SIG-M5 treated with dmso at 0.1 percent for 504 hours (cell line): ENCODE measurements at regions not wholly inside any gene's neighbourhood (a gene's known extent, or its start where the extent isn't known, plus 50 kb on each side); places are given as distances from the start of the nearest gene placed in this dataset.
"Not testable (repeated sequence)": the region's sequence is repeated elsewhere in the genome, so short reads cannot be mapped to it uniquely, and the experiment has no call there.

Source experiments
- DNase-seq: peaks from one replicate; lab custom pipeline; 2025; ENCODE audit not compliant: unreplicated experiment; lab: John Stamatoyannopoulos, UW

DNA sequence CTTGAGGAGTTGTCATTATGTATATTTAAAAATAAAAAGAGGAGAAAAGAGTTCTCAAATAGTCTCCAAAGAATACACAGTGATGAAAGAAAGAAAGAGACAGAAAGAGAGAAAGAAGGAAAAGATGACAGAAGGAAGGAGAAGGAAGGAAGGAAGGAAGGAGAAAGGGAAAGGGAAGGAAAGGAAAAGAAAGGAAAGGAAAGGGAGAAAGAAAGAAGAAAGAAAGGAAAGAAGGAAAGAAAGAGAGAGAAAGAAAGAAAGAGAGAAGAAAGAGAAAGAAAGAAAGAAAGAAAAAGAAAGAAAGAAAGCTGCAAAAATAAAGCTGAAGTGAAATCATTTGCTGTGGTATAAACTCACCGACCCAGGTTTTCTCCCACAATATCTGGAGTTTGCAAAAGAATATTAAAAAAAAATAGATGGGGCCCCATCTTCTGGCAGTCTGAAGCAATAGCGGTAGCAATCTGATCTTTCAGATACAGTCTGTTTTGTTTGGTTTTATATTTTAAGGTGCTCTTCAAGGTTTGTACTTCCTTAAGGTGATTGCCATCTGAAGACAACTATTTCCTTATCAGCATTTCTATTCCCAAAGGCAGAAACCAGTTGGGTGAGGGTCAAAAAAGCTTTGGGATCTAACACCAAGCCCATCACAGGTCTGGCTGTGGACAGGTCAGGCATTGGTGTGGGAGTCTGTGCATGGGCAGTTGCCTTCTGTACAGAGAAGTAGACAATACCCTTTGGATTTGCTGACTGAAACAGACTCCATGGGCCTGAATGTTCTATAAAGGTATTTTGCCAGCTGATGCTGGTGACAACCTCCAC is 160.4 kb downstream of the CPEB2 start:
- peak; percentile 3 for DNase-seq

GRCh38 chr4:15163284-15163645 is 161.0 kb downstream of the CPEB2 start:
- no peak for DNase-seq

DNA sequence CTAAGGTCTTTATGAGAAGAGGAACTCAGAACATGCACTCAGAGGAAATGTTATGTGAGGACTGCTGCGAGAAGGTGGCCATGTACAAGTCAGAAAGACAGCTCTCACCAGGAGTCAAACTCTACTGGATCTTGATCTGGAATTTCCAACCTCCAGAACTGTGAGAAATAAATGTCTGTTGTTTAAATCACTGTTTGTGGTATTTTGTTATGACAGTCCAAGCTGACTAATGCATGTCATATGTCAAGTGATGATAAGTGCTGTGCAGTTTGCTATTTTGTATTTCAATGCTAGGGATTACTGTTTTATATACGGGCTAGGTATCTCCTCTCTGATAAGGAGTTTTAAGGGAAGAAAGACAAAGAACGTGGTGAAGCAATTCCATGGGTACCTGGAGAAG is 162.3 kb downstream of the CPEB2 start:
- DNase-seq, result no peak

GRCh38 chr4:15167743-15168142 is 165.5 kb downstream of the CPEB2 start:
- DNase-seq, result no peak

GRCh38 chr4:15168759-15169158 is 166.5 kb downstream of the CPEB2 start:
- no peak for DNase-seq

- DNase-seq, result no peak
Observed at GRCh38 chr4:15171725-15172124, 169.4 kb downstream of the CPEB2 start.

DNA sequence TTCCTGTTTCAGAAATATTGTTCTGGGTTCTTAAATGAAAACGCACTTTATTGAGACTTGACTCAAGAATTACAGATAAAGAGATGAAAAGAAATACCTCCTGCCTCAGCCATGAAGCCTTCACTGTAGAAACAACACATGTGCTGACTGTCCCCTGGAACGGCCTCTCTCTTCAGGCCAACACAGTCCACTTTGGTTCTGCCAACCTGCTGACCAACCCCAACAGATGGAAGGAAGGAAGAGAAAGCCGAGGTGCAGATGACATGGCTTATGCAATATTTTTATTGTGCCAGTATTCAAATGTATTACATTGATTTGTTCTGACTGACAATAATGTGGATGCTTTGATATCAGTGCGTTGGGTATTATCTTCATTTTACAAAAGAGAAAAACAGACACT is 171.0 kb downstream of the CPEB2 start:
- no peak for DNase-seq

- DNase-seq, result not testable (repeated sequence)
Observed at GRCh38 chr4:15174168-15174567, 171.9 kb downstream of the CPEB2 start.

GRCh38 chr4:15179842-15180241 is 177.6 kb downstream of the CPEB2 start:
- DNase-seq, result not testable (repeated sequence)

DNA sequence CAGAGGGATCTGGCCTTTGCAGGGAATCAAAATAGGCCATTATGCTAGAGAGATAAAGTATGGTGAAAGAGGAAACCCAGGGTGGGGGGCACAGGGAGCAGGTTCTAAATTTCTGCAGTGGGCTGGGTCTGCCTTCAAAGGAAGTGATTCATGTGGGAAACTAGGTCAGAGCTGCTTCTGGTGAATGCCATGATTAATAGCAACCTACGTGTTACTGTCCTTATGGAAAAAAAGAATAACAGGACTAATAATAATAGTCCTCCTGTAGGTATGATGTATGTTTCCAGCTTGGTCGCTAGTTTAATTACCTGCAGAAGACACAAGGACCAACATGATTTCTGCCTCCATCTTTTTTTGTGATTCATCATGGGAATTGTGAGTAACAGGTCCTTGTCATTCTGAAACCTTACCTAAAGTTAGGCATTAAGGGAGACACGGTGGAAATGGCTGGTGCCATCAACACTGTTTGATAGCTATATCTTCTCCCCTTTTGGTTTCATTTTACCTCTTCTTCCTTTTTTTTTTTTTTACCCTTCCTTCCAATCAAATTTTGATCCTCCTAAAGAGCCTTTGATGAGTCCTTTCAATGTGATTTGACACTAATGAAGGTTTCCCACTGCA is 180.4 kb downstream of the CPEB2 start:
- DNase-seq, result no peak

- DNase-seq, result no peak
Observed at GRCh38 chr4:15186149-15186548, 183.9 kb downstream of the CPEB2 start.

GRCh38 chr4:15186806-15187205 is 184.5 kb downstream of the CPEB2 start:
- no peak for DNase-seq

GRCh38 chr4:15188605-15189539 is 186.6 kb downstream of the CPEB2 start:
- no peak for DNase-seq

GRCh38 chr4:15194520-15194919 is 192.2 kb downstream of the CPEB2 start:
- DNase-seq, result no peak

GRCh38 chr4:15197005-15197404 is 194.7 kb downstream of the CPEB2 start:
- DNase-seq, result peak; percentile 0

DNA sequence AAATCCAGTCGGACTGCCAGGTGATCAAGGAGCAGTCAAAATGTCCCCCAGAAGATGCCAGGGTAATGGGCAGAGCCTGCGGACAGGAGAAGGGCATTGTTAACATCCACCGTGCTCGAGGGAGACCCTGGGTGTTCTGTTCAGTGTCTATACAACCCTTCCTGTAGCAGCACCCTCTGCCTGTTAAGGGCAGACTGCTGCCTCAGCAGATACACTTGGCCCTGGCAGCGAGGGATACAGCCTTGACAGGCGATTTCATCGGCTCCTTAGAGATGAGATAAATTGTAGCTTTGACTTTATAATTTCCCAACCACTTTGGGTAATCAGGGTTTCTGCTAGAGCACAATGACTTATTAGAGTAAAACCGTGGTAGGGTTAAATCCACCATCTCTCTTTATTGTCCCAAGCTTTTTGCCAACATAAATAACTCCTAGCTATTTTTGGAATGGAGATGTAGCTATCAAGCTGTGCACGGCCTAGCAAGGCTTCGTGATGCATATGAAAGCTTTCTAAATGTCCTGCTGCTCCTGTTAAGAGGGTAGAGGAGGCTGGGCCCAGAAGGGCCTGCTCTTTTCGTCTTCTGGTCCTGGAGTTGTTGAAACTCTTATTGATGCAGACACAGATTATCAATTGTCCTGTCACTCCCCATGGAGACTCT is 195.9 kb downstream of the CPEB2 start:
- no peak for DNase-seq

- no peak for DNase-seq
Observed at GRCh38 chr4:15201782-15202181, 199.5 kb downstream of the CPEB2 start.

GRCh38 chr4:15202481-15202880 is 200.2 kb downstream of the CPEB2 start:
- DNase-seq, result no peak

- DNase-seq, result not testable (repeated sequence)
Observed at GRCh38 chr4:15206526-15206925, 204.2 kb downstream of the CPEB2 start.

DNA sequence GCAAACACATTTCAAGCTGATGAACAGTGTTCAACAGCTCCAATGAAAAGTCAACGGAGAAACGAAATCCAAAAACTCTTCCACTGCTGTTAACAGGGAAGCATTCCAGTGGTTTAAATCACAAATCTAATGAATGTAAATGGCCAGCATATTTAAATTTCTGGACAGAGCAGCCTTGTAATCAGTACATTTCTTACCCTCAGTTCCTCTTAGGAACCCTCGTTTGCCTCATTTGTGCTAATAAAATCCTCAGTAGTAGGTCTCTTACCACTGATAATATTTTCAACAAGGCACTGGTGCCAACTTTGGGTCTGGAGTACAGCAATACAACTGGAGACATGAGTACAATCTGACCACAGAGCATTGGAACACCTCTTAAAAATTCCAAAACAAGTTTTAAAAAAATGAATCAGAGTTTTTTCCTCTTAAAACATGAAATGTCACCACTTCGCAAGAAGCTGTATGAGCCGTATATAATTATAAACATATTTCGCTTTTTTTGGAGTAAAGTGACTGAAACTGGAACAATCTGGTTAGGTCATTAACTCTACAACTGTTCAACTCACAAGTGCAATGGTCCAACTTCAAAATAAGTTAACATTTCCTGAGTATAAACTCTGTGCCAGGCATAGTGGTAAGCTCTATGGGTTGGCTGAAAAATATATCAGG is 211.2 kb downstream of the CPEB2 start:
- no peak for DNase-seq

- no peak for DNase-seq
Observed at GRCh38 chr4:15215109-15215508, 212.7 kb upstream of the C1QTNF7 start.
